ENCODE measurements at regions not wholly inside any gene's neighbourhood (a gene's known extent, or its start where the extent isn't known, plus 50 kb on each side); places are given as distances from the start of the nearest gene placed in this dataset.

GRCh38 chr12:76713130-76713529, 50.8 kb upstream of the ZDHHC17 start:
- Histone ChIP-seq H3K4me3 (ENCODE audit: insufficient read depth, low read length) (no peak overlapping the region), H3K4me1 (ENCODE audit: insufficient read depth, low read length) (peaks cover 16% of the 10 kb centered on the region), H3K79me2 (ENCODE audit: insufficient read depth, low read length) (no peaks in the 10 kb centered on the region), H3K36me3 (ENCODE audit: insufficient read depth, low read length) (no peaks in the 10 kb centered on the region), H2AFZ (ENCODE audit: low read length) (peak overlapping the region; percentile 69), H3K27me3 (ENCODE audit: insufficient read depth, low read length) (no peaks in the 10 kb centered on the region), H4K20me1 (ENCODE audit: insufficient read depth, low read length) (no peaks in the 10 kb centered on the region), H3K4me2 (ENCODE audit: insufficient read depth, low read length) (peak overlapping the region; percentile 10), H3K9me3 (ENCODE audit: low read depth, low read length) (no peaks in the 10 kb centered on the region), H3K27ac (ENCODE audit: low read depth, low read length) (no peak overlapping the region)
- no peak for DNase-seq (ENCODE audit: insufficient read length, low spot score, missing footprints)
- TF ChIP-seq, protein P1, sequence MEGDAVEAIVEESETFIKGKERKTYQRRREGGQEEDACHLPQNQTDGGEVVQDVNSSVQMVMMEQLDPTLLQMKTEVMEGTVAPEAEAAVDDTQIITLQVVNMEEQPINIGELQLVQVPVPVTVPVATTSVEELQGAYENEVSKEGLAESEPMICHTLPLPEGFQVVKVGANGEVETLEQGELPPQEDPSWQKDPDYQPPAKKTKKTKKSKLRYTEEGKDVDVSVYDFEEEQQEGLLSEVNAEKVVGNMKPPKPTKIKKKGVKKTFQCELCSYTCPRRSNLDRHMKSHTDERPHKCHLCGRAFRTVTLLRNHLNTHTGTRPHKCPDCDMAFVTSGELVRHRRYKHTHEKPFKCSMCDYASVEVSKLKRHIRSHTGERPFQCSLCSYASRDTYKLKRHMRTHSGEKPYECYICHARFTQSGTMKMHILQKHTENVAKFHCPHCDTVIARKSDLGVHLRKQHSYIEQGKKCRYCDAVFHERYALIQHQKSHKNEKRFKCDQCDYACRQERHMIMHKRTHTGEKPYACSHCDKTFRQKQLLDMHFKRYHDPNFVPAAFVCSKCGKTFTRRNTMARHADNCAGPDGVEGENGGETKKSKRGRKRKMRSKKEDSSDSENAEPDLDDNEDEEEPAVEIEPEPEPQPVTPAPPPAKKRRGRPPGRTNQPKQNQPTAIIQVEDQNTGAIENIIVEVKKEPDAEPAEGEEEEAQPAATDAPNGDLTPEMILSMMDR (IDR thresholded peaks at IDR 0.05; ENCODE audit: extremely low read depth, low read depth, low read length): no peak

DNA sequence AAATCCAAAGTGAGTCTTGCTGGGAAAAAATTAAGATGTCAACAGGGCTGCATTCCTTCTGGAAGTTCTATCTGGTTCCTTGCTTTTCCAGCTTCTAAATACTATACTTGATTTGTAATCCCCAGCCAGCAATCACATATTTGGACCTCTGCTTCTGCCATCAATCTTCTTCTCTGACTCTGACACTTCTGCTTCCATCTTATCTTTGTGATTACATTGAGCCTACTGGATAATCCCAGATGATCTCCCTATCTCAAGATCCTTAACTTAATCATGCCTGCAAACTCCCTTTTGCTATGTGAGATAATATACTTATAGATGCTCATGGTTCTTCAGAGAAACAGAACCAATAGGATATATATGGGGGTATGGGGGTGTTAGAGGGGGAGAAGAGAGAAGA, 49.9 kb upstream of the ZDHHC17 start:
- Histone ChIP-seq H3K36me3 (ENCODE audit: insufficient read depth, low read length) (no peaks in the 10 kb centered on the region), H3K4me1 (ENCODE audit: insufficient read depth, low read length) (peaks cover 23% of the 10 kb centered on the region), H3K9me3 (ENCODE audit: low read depth, low read length) (no peaks in the 10 kb centered on the region), H3K4me2 (ENCODE audit: insufficient read depth, low read length) (no peak overlapping the region), H3K79me2 (ENCODE audit: insufficient read depth, low read length) (no peaks in the 10 kb centered on the region), H2AFZ (ENCODE audit: low read length) (no peak overlapping the region), H3K27me3 (ENCODE audit: insufficient read depth, low read length) (no peaks in the 10 kb centered on the region), H3K4me3 (ENCODE audit: insufficient read depth, low read length) (no peak overlapping the region), H4K20me1 (ENCODE audit: insufficient read depth, low read length) (no peaks in the 10 kb centered on the region), H3K27ac (ENCODE audit: low read depth, low read length) (no peak overlapping the region)
- DNase-seq (ENCODE audit: insufficient read length, low spot score, missing footprints): no peak
- TF ChIP-seq, protein P1 (IDR thresholded peaks at IDR 0.05; ENCODE audit: extremely low read depth, low read depth, low read length): no peak
